OCI-LY1 (cell line): ENCODE measurements at regions not wholly inside any gene's neighbourhood (a gene's known extent, or its start where the extent isn't known, plus 50 kb on each side); places are given as distances from the start of the nearest gene placed in this dataset.

Experiments
- H2AFZ ChIP-seq: fragments of 200-600 bp; sonication (generic), shearing (Covaris generic); 2 replicates; pipeline ENCODE4 v1.6.0; 2014; ENCODE audit warnings: antibody characterized with exemption, mild to moderate bottlenecking, low read length
- H3F3A ChIP-seq: fragments of 200-600 bp; sonication (generic), shearing (Covaris generic); 2 replicates; pipeline ENCODE4 v1.6.0; 2014; ENCODE audit warnings: mild to moderate bottlenecking, antibody characterized with exemption, low read length, moderate library complexity; ENCODE audit not compliant: insufficient read depth
- H3K27ac ChIP-seq: fragments of 200-600 bp; sonication (generic); 2 replicates; pipeline ENCODE4 v1.5.1; 2014; ENCODE audit warnings: low read length, mixed run types, mild to moderate bottlenecking, low read depth; ENCODE audit not compliant: poor library complexity, severe bottlenecking
- H3K27me3 ChIP-seq: fragments of 200-600 bp; sonication (generic); 2 replicates; pipeline ENCODE4 v1.6.0; 2014; ENCODE audit warnings: antibody characterized with exemption, mild to moderate bottlenecking, low read length, moderate library complexity; ENCODE audit not compliant: insufficient read depth
- H3K36me3 ChIP-seq: fragments of 200-600 bp; sonication (generic); 2 replicates; pipeline ENCODE4 v1.6.1; 2014; ENCODE audit warnings: mild to moderate bottlenecking, antibody characterized with exemption, low read length, moderate library complexity, mixed read lengths; ENCODE audit not compliant: insufficient read depth
- H3K4me1 ChIP-seq: fragments of 200-600 bp; sonication (generic); 2 replicates; pipeline ENCODE4 v1.5.1; 2014; ENCODE audit warnings: mild to moderate bottlenecking, low read length, moderate library complexity; ENCODE audit not compliant: insufficient read depth, severe bottlenecking
- H3K4me2 ChIP-seq: fragments of 200-600 bp; sonication (generic), shearing (Covaris generic); 2 replicates; pipeline ENCODE4 v1.6.1; 2014; ENCODE audit warnings: low read length
- H3K4me3 ChIP-seq: fragments of 200-600 bp; sonication (generic); 2 replicates; pipeline ENCODE4 v1.5.1; 2014; ENCODE audit warnings: low read length, low read depth, mild to moderate bottlenecking, mixed read lengths; ENCODE audit not compliant: poor library complexity, severe bottlenecking
- H3K79me2 ChIP-seq: fragments of 200-600 bp; shearing (Covaris generic); 2 replicates; pipeline ENCODE4 v1.6.1; 2016; ENCODE audit warnings: mixed run types, low read length, mixed read lengths; ENCODE audit not compliant: insufficient read depth
- H3K9ac ChIP-seq: fragments of 200-600 bp; sonication (generic), shearing (Covaris generic); 2 replicates; pipeline ENCODE4 v1.6.1; 2014; ENCODE audit warnings: mild to moderate bottlenecking, low read length, mixed read lengths
- H3K9me2 ChIP-seq: fragments of 200-600 bp; sonication (generic), shearing (Covaris generic); 2 replicates; pipeline ENCODE4 v1.6.1; 2014; ENCODE audit warnings: low read depth, mild to moderate bottlenecking, low read length, mixed read lengths
- H3K9me3 ChIP-seq: fragments of 200-600 bp; shearing (Covaris generic); 2 replicates; pipeline ENCODE4 v1.6.1; 2014; ENCODE audit warnings: low read length, mixed read lengths
- H4K20me1 ChIP-seq: fragments of 200-600 bp; sonication (generic), shearing (Covaris generic); 2 replicates; pipeline ENCODE4 v1.6.0; 2016; ENCODE audit warnings: mild to moderate bottlenecking, low read length; ENCODE audit not compliant: insufficient read depth
- CTCF ChIP-seq: fragments of 200-600 bp; sonication (generic), shearing (Covaris generic); IDR thresholded peaks from 2 replicates; pipeline ENCODE4 v1.5.1; 2017; ENCODE audit warnings: mild to moderate bottlenecking, antibody characterized with exemption, low read length, moderate library complexity, mixed read lengths
- EZH2 ChIP-seq: fragments of 200-600 bp; sonication (generic), shearing (Covaris generic); IDR thresholded peaks from 2 replicates; pipeline ENCODE4 v1.8.0; 2017; ENCODE audit warnings: borderline replicate concordance, mixed run types, mild to moderate bottlenecking, antibody characterized with exemption, low read length, moderate library complexity, mixed read lengths

- no peaks in the 10 kb centered on the region for H4K20me1 ChIP-seq
- no peak overlapping the region for H3K4me2 ChIP-seq
- H3K4me3 ChIP-seq = no peak overlapping the region
- no peaks in the 10 kb centered on the region for H3K9me2 ChIP-seq
- TF ChIP-seq EZH2 (no peak), CTCF (no peak)
- no peaks in the 10 kb centered on the region for H3K27me3 ChIP-seq
- H3F3A ChIP-seq = no peaks in the 10 kb centered on the region
- no peaks in the 10 kb centered on the region for H3K79me2 ChIP-seq
- H3K9me3 ChIP-seq = no peaks in the 10 kb centered on the region
- no peak overlapping the region for H3K9ac ChIP-seq
- no peak overlapping the region for H3K27ac ChIP-seq
- H3K36me3 ChIP-seq = no peaks in the 10 kb centered on the region
- H2AFZ ChIP-seq = no peak overlapping the region
- no peaks in the 10 kb centered on the region for H3K4me1 ChIP-seq
Measured at GRCh38 chr9:7860335-7860709, 60.7 kb upstream of the DMAC1 start.

- H3K79me2 ChIP-seq = no peaks in the 10 kb centered on the region
- H3F3A ChIP-seq = no peaks in the 10 kb centered on the region
- no peak overlapping the region for H3K27ac ChIP-seq
- no peaks in the 10 kb centered on the region for H4K20me1 ChIP-seq
- H3K9me2 ChIP-seq = no peaks in the 10 kb centered on the region
- H3K9ac ChIP-seq = no peak overlapping the region
- no peak overlapping the region for H3K4me3 ChIP-seq
- no peak overlapping the region for H2AFZ ChIP-seq
- no peaks in the 10 kb centered on the region for H3K36me3 ChIP-seq
- H3K4me1 ChIP-seq = no peaks in the 10 kb centered on the region
- H3K27me3 ChIP-seq = no peaks in the 10 kb centered on the region
- H3K4me2 ChIP-seq = no peak overlapping the region
- no peaks in the 10 kb centered on the region for H3K9me3 ChIP-seq
- TF ChIP-seq CTCF (no peak), EZH2 (no peak)
Measured at GRCh38 chr9:7859701-7860334, 60.2 kb upstream of the DMAC1 start.

- no peak overlapping the region for H2AFZ ChIP-seq
- H3K36me3 ChIP-seq = no peaks in the 10 kb centered on the region
- no peaks in the 10 kb centered on the region for H3K27me3 ChIP-seq
- no peaks in the 10 kb centered on the region for H3K9me2 ChIP-seq
- no peak overlapping the region for H3K9ac ChIP-seq
- H3F3A ChIP-seq = no peaks in the 10 kb centered on the region
- H3K4me3 ChIP-seq = no peak overlapping the region
- H3K27ac ChIP-seq = no peak overlapping the region
- no peak overlapping the region for H3K4me2 ChIP-seq
- H3K9me3 ChIP-seq = no peaks in the 10 kb centered on the region
- H3K4me1 ChIP-seq = no peaks in the 10 kb centered on the region
- TF ChIP-seq CTCF (no peak), EZH2 (no peak)
- H4K20me1 ChIP-seq = no peaks in the 10 kb centered on the region
- H3K79me2 ChIP-seq = no peaks in the 10 kb centered on the region
Measured at GRCh38 chr9:7858166-7858565, 58.6 kb upstream of the DMAC1 start.
